Activated T-helper 2 cell treated with anti-CD3 and anti-CD28 coated beads, Interferon-gamma antibody, Interleukin-2, Interleukin-4, amounts not matched to agents 10 μg/mL and 5 μg/mL and 100 μg/mL, durations not matched to agents 14 hours and 24 hours and 36 hours (primary cell): ENCODE measurements at regions not wholly inside any gene's neighbourhood (a gene's known extent, or its start where the extent isn't known, plus 50 kb on each side); places are given as distances from the start of the nearest gene placed in this dataset.
"Not testable (repeated sequence)": the region's sequence is repeated elsewhere in the genome, so short reads cannot be mapped to it uniquely, and the experiment has no call there.

Experiments
- DNase-seq: peaks from one replicate; pipeline ENCODE4 v3.0.0; 2021; ENCODE audit warnings: low spot score
- H3K27ac Mint-ChIP-seq: one replicate; pipeline ENCODE4 v1.8.0; 2021; ENCODE audit warnings: mixed read lengths
- H3K27me3 Mint-ChIP-seq: one replicate; pipeline ENCODE4 v1.8.0; 2021; ENCODE audit warnings: low read depth, mixed read lengths
- H3K36me3 Mint-ChIP-seq: one replicate; pipeline ENCODE4 v1.8.0; 2021; ENCODE audit warnings: low read depth, mixed read lengths
- H3K4me1 Mint-ChIP-seq: one replicate; pipeline ENCODE4 v1.8.0; 2021; ENCODE audit warnings: low read depth, mixed read lengths
- H3K4me3 Mint-ChIP-seq: one replicate; pipeline ENCODE4 v1.8.0; 2021; ENCODE audit warnings: low read depth, mild to moderate bottlenecking, moderate library complexity, mixed read lengths
- H3K9me3 Mint-ChIP-seq: one replicate; pipeline ENCODE4 v1.8.0; 2021; ENCODE audit warnings: mixed read lengths
- intact Hi-C: fragments of 100-400 bp; cut with micrococcal nuclease; formaldehyde crosslinking; loops from one replicate; pipeline ENCODE4 v1.15.1; 2023

DNA sequence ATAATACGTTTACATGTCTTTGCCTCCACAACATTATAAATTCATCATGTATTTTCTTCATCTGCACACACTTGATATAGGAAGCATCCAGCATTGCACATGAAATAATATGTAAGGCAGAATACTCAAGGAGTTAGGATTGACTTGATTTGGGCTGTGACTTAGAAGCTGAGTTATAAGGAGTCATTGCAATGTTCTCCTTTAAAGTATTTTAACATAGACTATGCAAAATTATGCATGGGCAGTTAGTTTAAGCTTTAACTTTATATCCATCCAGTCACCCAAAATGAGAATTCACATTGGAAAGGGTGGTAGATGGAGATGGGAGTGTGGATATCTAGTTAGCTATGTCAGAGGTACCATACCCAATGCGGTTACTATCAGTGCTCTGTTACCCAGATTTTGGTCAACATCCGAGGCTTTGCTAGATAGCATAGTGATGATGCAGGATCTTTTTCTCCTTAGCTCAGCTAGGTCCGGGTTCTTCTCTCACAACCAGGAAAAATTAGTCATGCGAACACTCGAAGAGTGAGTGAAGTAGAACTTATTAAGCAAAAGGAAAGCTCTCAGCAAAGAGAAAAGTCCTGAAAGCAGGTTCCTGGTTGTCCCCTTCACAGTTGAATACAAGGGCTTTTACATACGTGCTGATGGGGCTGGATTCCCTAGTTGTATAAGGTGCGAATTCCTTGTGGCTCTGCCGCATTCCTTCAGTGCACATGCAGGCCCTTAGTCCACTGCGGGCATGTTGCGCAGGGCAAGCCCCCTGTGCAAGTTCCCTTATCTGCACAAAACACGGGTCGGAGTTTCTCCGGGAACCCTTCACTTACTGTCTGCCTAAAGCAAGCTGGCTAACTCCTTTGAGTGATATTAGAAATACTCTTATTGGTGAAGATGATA is 73.1 kb upstream of the FAM20A start:
- H3K36me3 Mint-ChIP-seq, result no peaks in the 10 kb centered on the region
- no peaks in the 10 kb centered on the region for H3K9me3 Mint-ChIP-seq
- no peak overlapping the region for H3K27ac Mint-ChIP-seq
- H3K4me3 Mint-ChIP-seq, result no peak overlapping the region
- intact Hi-C loops, result no loop called here
- DNase-seq, result no peak
- no peaks in the 10 kb centered on the region for H3K4me1 Mint-ChIP-seq
- H3K27me3 Mint-ChIP-seq, result no peaks in the 10 kb centered on the region

DNA sequence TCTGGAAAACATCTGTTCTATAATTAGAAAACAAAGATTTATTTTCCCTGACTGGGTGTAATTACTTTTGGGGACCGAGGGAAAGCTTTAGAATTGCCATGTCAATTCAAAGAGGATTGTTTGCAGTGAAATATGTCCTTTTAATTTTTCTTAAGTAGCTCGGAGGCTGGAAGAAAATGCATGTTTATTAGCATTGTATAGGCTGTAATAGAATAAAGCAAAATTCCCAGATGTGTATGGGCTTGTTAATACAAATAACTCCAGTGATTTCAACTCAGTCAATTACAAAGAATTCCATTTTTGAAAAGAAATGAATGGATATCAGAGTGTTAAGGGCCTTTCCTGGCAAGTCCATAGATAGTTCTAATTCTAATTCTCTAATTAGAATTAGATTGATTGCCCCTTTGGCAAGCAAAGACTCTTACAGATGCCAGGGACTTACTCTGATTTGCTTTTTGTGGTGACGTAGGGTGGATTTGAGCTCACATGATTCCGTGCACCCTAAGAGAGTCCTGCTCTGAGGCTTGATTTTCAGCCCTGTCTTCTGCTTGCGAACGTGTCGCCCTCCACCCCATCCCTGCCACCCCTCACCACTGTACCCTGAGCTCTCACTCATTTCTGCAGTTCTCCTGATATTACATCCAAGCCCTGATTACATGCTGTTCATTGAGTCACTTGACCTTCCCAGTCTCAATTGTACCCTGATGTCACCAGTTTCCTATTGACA is 70.0 kb upstream of the FAM20A start:
- peaks cover 11% of the 10 kb centered on the region for H3K27me3 Mint-ChIP-seq
- intact Hi-C loops, result no loop called here
- no peak overlapping the region for H3K4me3 Mint-ChIP-seq

DNA sequence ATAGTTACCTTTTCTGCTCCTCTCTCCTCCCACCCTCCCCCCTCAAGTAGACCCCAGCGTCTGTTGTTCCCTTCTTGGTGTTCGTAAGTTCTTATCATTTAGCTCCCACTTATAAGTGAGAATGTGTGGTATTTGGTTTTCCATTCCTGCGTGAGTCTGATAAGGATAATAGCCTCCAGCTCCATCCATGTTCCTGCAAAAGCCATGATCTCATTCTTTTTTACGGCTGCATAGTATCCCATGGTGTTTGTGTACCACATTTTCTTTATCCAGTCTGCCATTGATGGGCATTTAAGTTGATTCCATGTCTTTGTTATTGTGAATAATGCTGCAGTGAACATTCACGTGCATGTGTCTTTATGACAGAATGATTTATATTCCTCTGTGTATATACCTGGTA is 65.3 kb upstream of the FAM20A start:
- peaks cover 11% of the 10 kb centered on the region for H3K27me3 Mint-ChIP-seq
- H3K4me3 Mint-ChIP-seq, DNase-seq, H3K4me1 Mint-ChIP-seq, H3K36me3 Mint-ChIP-seq, intact Hi-C loops, H3K27ac Mint-ChIP-seq, H3K9me3 Mint-ChIP-seq: not testable (repeated sequence)

More for the DNA sequence above, 70.0 kb upstream of the FAM20A start:
- no peak overlapping the region for H3K27ac Mint-ChIP-seq
- no peaks in the 10 kb centered on the region for H3K9me3 Mint-ChIP-seq
- no peaks in the 10 kb centered on the region for H3K36me3 Mint-ChIP-seq
- DNase-seq, result no peak
- no peaks in the 10 kb centered on the region for H3K4me1 Mint-ChIP-seq

DNA sequence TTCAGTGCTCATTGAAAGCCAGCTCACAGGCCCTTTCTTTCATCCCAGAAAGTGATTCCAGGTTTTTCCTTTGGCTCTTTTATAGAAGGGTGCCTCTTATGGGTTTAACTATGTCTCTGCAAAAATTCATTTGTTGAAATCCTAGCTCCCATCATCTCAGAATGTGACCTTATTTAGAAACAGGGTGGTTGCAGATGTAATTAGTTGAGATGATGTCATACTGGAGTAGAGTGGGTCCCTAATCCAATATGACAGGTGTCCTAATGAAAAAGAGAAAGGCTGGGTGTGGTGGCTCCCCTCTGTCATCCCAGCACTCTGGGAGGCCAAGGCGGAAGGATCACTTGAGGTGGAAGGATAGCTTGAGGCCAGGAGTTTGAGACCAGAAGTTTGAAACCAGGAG is 64.2 kb upstream of the FAM20A start:
- H3K4me1 Mint-ChIP-seq, result no peaks in the 10 kb centered on the region
- H3K36me3 Mint-ChIP-seq, result no peaks in the 10 kb centered on the region
- intact Hi-C loops, result no loop called here
- H3K27ac Mint-ChIP-seq, result no peak overlapping the region
- no peak overlapping the region for H3K4me3 Mint-ChIP-seq
- no peak for DNase-seq
- no peaks in the 10 kb centered on the region for H3K9me3 Mint-ChIP-seq
- H3K27me3 Mint-ChIP-seq, result peaks cover 12% of the 10 kb centered on the region

DNA sequence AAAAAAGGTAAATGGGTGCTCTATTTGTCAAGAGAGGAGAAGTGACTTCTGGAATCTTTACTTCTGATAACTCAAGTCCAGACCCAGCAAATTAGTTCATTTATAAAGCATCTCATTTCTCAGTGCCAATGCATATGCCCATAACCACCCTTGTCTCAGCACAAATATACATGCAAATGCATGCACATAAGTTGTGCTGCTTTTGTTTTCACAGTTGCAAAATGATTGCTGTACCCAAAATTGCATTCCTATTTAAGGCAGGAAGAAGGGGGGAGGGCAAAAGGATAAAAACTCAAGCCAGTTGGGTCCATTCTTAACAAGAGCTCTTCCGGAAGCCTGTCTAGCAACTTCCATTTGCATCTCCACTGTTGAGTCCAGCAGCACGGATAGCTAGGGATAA is 61.3 kb upstream of the FAM20A start:
- no peaks in the 10 kb centered on the region for H3K4me1 Mint-ChIP-seq
- H3K27me3 Mint-ChIP-seq, result peaks cover 6% of the 10 kb centered on the region
- H3K9me3 Mint-ChIP-seq, result no peaks in the 10 kb centered on the region
- H3K4me3 Mint-ChIP-seq, result no peak overlapping the region
- intact Hi-C loops, result no loop called here
- no peaks in the 10 kb centered on the region for H3K36me3 Mint-ChIP-seq
- no peak overlapping the region for H3K27ac Mint-ChIP-seq
- DNase-seq, result no peak

DNA sequence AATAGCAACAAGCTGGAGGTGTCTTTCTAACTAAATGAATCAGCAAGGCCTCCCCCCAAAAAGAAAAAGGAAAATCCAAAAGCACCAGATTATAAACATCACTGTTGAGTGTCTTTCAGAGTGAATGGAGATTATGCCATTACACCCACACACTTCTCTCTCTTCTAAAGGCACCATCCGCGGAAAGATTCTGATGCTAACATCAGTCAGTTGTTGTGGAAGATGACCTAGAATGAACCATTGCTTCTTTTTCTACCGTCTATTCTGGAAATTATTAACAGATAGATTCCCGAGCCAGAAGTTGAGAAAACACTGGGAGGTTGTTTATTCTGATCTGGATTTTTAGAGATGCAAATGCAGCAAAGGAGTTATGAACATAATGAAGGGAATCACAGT is 60.9 kb upstream of the FAM20A start:
- DNase-seq, result no peak
- Mint-ChIP-seq H3K36me3 (no peaks in the 10 kb centered on the region), H3K27me3 (peaks cover 6% of the 10 kb centered on the region), H3K9me3 (no peaks in the 10 kb centered on the region), H3K27ac (no peak overlapping the region), H3K4me1 (no peaks in the 10 kb centered on the region), H3K4me3 (no peak overlapping the region)
- intact Hi-C loops, result no loop called here

DNA sequence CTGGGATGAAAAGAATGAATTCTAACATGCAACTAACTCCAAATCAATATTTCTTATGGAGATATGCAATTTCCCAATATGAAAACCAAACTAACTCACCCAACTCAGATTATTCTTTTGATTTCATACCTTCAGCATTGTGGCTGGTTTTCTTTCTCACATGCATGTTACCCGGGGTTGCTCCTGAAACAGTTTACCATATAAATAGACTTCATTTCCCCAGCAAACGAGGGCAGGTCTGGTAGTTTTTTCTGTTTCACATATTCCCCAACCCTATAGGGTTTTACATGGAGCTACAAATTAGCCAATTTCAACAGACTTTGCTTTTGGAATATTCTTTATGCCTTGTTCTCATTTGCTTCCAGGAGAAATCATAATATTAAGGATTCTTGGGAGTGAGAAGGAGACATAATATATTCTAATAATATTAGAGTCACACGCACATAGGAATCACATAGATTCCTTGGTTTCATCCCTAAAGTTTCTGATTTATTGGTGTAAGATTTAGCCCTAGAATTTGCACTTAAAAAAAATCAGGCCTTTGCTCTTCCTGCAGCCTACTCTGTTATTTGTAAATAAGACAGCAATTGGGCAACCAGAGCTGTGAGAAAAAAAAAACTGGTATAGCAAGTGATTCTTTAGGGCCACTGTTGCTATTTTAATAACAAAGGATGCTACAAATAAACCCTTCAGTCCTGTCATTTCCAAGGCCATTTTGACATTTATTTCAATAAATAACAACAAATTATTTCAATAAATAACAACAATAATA is 60.3 kb upstream of the FAM20A start:
- H3K4me3 Mint-ChIP-seq, result no peak overlapping the region
- no peak for DNase-seq
- H3K9me3 Mint-ChIP-seq, result no peaks in the 10 kb centered on the region
- no peaks in the 10 kb centered on the region for H3K36me3 Mint-ChIP-seq
- intact Hi-C loops, result no loop called here
- no peaks in the 10 kb centered on the region for H3K4me1 Mint-ChIP-seq
- peaks cover 5% of the 10 kb centered on the region for H3K27me3 Mint-ChIP-seq
- H3K27ac Mint-ChIP-seq, result no peak overlapping the region

DNA sequence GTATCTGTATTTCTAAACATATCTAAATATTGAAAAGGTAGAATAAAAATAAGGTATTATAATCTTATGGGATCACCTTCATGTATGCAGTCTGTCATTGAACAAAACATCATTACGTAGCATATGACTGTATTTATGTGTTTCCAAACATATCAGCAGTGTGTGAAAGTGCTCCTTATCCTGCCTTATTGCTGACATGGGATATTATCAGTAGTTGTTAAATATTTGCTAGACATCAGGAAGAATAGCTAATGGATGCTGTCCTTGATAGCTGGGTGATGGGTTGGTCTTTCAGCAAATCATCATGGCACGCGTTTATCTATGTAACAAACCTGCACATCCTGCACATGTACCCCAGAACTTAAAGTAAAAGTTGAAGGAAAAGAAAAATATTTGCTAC is 59.1 kb upstream of the FAM20A start:
- DNase-seq, result no peak
- intact Hi-C loops, result no loop called here
- Mint-ChIP-seq H3K27ac (no peak overlapping the region), H3K4me3 (no peak overlapping the region), H3K27me3 (peaks cover 4% of the 10 kb centered on the region), H3K4me1 (no peaks in the 10 kb centered on the region), H3K36me3 (no peaks in the 10 kb centered on the region), H3K9me3 (no peaks in the 10 kb centered on the region)

DNA sequence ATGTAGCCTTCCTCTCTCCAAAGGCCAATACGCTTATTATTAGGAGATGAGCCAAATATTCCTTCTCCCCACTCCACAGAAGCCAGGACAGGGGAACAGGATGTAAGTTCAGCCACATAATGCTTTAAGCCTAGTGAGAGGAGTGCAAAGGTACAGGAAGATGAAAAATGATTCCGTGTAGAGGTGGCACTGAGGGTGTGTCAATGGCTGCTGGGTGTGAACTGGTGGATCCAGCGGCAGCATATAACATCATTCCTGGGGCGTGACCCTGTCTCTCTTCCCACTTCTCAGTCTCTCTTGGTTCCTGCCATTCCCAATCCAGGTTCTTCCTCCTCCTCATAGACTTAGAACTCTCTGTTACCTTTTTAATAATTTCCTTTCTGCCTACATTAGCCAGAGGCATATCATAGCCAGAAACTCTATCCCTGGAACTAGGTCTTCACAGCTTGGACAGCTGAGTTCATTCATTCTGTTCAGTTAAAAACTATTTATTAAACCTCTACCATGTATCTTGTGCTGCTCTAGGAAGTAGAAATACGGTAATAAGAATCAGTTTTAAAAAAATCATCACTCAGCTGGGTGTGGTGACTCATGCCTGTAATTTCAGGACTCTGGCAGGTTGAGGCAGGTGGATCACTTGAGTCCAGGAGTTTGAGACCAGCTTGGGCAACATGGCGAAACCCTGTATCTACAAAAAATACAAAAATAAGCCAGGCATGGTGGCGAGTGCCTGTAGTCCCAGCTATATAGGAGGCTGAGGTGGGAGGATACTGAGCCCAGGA is 58.0 kb upstream of the FAM20A start:
- no peaks in the 10 kb centered on the region for H3K36me3 Mint-ChIP-seq
- intact Hi-C loops, result no loop called here
- H3K4me3 Mint-ChIP-seq, result no peak overlapping the region
- H3K27ac Mint-ChIP-seq, result no peak overlapping the region
- DNase-seq, result no peak
- H3K4me1 Mint-ChIP-seq, result no peaks in the 10 kb centered on the region
- no peaks in the 10 kb centered on the region for H3K9me3 Mint-ChIP-seq
- peaks cover 4% of the 10 kb centered on the region for H3K27me3 Mint-ChIP-seq

DNA sequence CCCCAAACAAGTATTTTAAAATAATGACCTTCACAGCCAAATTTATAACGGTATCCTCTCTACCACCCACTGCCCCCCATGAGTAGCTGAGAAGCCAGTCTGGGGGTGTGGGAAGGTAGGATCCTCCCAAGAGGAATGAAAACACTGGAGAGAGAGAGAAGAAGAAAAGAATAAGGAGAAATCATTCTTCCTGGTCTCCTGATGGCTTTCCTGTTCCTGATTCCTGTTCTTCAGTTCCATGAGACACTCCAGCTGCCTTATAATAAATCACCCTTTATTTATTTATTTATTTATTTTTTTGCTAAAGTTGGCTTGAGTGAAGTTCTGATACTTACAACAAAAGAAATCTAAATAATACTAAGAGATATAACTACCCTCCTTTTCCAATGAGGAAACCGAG is 56.4 kb upstream of the FAM20A start:
- Mint-ChIP-seq H3K27me3 (peaks cover 4% of the 10 kb centered on the region), H3K27ac (no peak overlapping the region), H3K36me3 (no peaks in the 10 kb centered on the region), H3K4me3 (no peak overlapping the region), H3K9me3 (no peaks in the 10 kb centered on the region), H3K4me1 (no peaks in the 10 kb centered on the region)
- no peak for DNase-seq
- intact Hi-C loops, result no loop called here

DNA sequence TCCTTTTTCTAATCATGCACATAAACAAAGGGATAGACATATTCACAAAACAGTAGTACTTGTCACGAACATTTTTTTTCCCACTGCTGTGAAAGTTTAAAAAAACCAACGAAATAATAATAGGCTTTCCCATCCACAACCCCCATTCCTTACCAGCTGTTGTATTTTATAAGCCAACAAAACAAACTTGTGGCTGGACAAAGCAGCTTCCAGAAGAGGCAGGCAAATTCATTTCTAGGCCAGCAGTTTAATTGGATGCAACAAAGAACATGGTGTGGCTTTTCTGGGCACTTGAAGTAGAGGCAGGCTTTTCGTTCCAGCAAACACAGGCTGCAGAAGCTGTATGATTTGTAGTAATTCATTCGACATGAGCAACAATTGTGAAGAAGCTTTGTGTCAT is 56.0 kb upstream of the FAM20A start:
- Mint-ChIP-seq H3K4me1 (no peaks in the 10 kb centered on the region), H3K4me3 (no peak overlapping the region), H3K27me3 (peaks cover 4% of the 10 kb centered on the region), H3K36me3 (no peaks in the 10 kb centered on the region), H3K27ac (no peak overlapping the region), H3K9me3 (no peaks in the 10 kb centered on the region)
- intact Hi-C loops, result no loop called here
- no peak for DNase-seq

DNA sequence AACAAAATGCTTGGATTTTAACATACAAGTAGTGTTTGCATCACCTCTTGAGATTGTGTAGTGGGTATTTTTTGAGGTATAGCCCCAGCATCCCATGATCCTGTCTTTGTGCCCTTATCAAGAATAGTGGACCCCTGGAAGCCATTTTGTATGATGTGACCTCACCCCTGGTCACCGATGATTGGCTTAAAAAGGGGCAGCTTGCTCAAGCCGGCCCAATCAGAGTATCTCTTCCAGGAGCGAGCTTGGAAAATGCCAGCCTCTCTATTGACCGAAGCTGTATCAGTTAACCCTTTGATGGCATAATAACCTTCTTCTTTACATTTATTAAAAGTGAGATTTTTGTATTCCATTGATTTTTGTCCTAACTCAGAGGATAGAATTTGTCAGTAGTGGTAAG is 55.5 kb upstream of the FAM20A start:
- no peaks in the 10 kb centered on the region for H3K4me1 Mint-ChIP-seq
- H3K27ac Mint-ChIP-seq, result no peak overlapping the region
- no peak overlapping the region for H3K4me3 Mint-ChIP-seq
- no peak for DNase-seq
- H3K9me3 Mint-ChIP-seq, result no peaks in the 10 kb centered on the region
- H3K36me3 Mint-ChIP-seq, result no peaks in the 10 kb centered on the region
- intact Hi-C loops, result no loop called here
- peaks cover 4% of the 10 kb centered on the region for H3K27me3 Mint-ChIP-seq
